Gastroesophageal sphincter (tissue), 4 donors: ENCODE measurements at regions not wholly inside any gene's neighbourhood (a gene's known extent, or its start where the extent isn't known, plus 50 kb on each side); places are given as distances from the start of the nearest gene placed in this dataset.

ENCODE experiments used
- ATAC-seq: fragments of 150-250 bp; one replicate; pipeline ENCODE4 v1.9.1; 2016; ENCODE audit warnings: mild to moderate bottlenecking, moderate library complexity
- H3K27ac ChIP-seq, 4 donors: fragments of 200-600 bp; sonication (generic) in 3 of 4; 1 replicate in 3 of 4; 2 replicates in 1 of 4; pipeline ENCODE4 v1.5.1; 2016 to 2019
- H3K27me3 ChIP-seq: fragments of 200-600 bp; sonication (generic); one replicate; pipeline ENCODE4 v1.5.1; 2019
- H3K36me3 ChIP-seq, 2 donors: fragments of 200-600 bp; sonication (generic); one replicate each; pipeline ENCODE4 v1.5.1; 2019; ENCODE audit warnings: control low read depth in 1 of 2
- H3K4me1 ChIP-seq, 3 donors: fragments of 200-600 bp; sonication (generic); 1 replicate in 2 of 3; 2 replicates in 1 of 3; pipeline ENCODE4 v1.5.1; 2016 to 2019; ENCODE audit warnings: control low read depth in 2 of 3
- H3K4me3 ChIP-seq, 2 donors: fragments of 200-600 bp; sonication (generic); one replicate each; pipeline ENCODE4 v1.5.1; 2019; ENCODE audit warnings: mild to moderate bottlenecking in 1 of 2, moderate library complexity in 1 of 2
- H3K9me3 ChIP-seq, 3 donors: fragments of 200-600 bp; sonication (generic); one replicate each; pipeline ENCODE4 v1.5.1; 2017 to 2019; ENCODE audit warnings: control low read depth in 2 of 3
- CTCF ChIP-seq, 4 experiments: fragments of 200-600 bp in 2 of 4; fragments of 450-650 bp in 2 of 4; sonication (generic) in 1 of 4; IDR thresholded peaks; one replicate each; pipeline ENCODE4 v1.5.1; 2017 to 2019; ENCODE audit warnings: antibody characterized with exemption in 4 of 4, mild to moderate bottlenecking in 2 of 4, moderate library complexity in 2 of 4
- EP300 ChIP-seq: sonication (generic); formaldehyde crosslinking; IDR thresholded peaks from one replicate; pipeline ENCODE4 v1.6.1; 2017; ENCODE audit warnings: antibody characterized with exemption, mild to moderate bottlenecking
- POLR2A ChIP-seq, 2 donors: fragments of 450-650 bp; IDR thresholded peaks; one replicate each; pipeline ENCODE4 v1.6.1; 2017; ENCODE audit warnings: antibody characterized with exemption in 2 of 2, mild to moderate bottlenecking in 2 of 2, moderate library complexity in 1 of 2
- POLR2AphosphoS5 ChIP-seq: sonication (generic); formaldehyde crosslinking; IDR thresholded peaks from one replicate; pipeline ENCODE4 v1.6.1; 2017; ENCODE audit warnings: antibody characterized with exemption
- WGBS, 2 donors: methylation state at CpG; one replicate each; pipeline ENCODE4 v1.1.5; 2018; ENCODE audit warnings: low coverage in 1 of 2; 5-methylcytosine and 5-hydroxymethylcytosine counted together

- no peak overlapping the region for H3K4me3 ChIP-seq
- WGBS, 2 donors: 67 to 75% methylated on average over 2 to 9 of the region's 9 CpGs
- no peaks in the 10 kb centered on the region for H3K36me3 ChIP-seq
- no peak for ATAC-seq
- no peaks in the 10 kb centered on the region for H3K4me1 ChIP-seq
- TF ChIP-seq POLR2A (IDR thresholded peaks at IDR 0.05) (no peak), CTCF (IDR thresholded peaks at IDR 0.05) (no peak), POLR2AphosphoS5 (no peak), EP300 (no peak)
- H3K27me3 ChIP-seq: no peaks in the 10 kb centered on the region
- no peaks in the 10 kb centered on the region for H3K9me3 ChIP-seq
- H3K27ac ChIP-seq: no peak overlapping the region
These were observed 691.1 kb downstream of the UQCRFS1 start for GRCh38 chr19:28521614-28522544.

GRCh38 chr19:28520998-28521568, 691.9 kb downstream of the UQCRFS1 start:
- TF ChIP-seq POLR2A (IDR thresholded peaks at IDR 0.05): no peak
- TF ChIP-seq CTCF (IDR thresholded peaks at IDR 0.05): no peak
- no peak for TF ChIP-seq POLR2AphosphoS5
- no peak for TF ChIP-seq EP300
- ATAC-seq: no peak
- no peak overlapping the region for H3K27ac ChIP-seq

GRCh38 chr19:28519952-28520861, 692.7 kb downstream of the UQCRFS1 start:
- no peak overlapping the region for H3K4me3 ChIP-seq
- H3K4me1 ChIP-seq: no peaks in the 10 kb centered on the region
- H3K9me3 ChIP-seq: no peaks in the 10 kb centered on the region
- H3K27ac ChIP-seq: no peak overlapping the region
- H3K36me3 ChIP-seq: no peaks in the 10 kb centered on the region
- TF ChIP-seq EP300: no peak
- TF ChIP-seq POLR2AphosphoS5: no peak
- no peak for TF ChIP-seq CTCF (IDR thresholded peaks at IDR 0.05)
- no peak for TF ChIP-seq POLR2A (IDR thresholded peaks at IDR 0.05)
- WGBS, 2 donors: 83 to 84% methylated on average over 10 to 14 of the region's 15 CpGs
- no peak for ATAC-seq
- no peaks in the 10 kb centered on the region for H3K27me3 ChIP-seq

More at GRCh38 chr19:28520998-28521568, 691.9 kb downstream of the UQCRFS1 start:
- no peaks in the 10 kb centered on the region for H3K4me1 ChIP-seq
- H3K27me3 ChIP-seq: no peaks in the 10 kb centered on the region
- H3K9me3 ChIP-seq: no peaks in the 10 kb centered on the region
- H3K4me3 ChIP-seq: no peak overlapping the region
- H3K36me3 ChIP-seq: no peaks in the 10 kb centered on the region

- TF ChIP-seq POLR2AphosphoS5 (no peak), EP300 (no peak), CTCF (IDR thresholded peaks at IDR 0.05) (no peak), POLR2A (IDR thresholded peaks at IDR 0.05) (no peak)
- 62 to 100% methylated on average over 2 to 7 of the region's 8 CpGs for WGBS, 2 donors
- H3K36me3 ChIP-seq: no peaks in the 10 kb centered on the region
- no peaks in the 10 kb centered on the region for H3K27me3 ChIP-seq
- no peak for ATAC-seq
- no peaks in the 10 kb centered on the region for H3K9me3 ChIP-seq
- H3K27ac ChIP-seq: no peak overlapping the region
- H3K4me3 ChIP-seq: no peak overlapping the region
- no peaks in the 10 kb centered on the region for H3K4me1 ChIP-seq
These were observed 693.7 kb downstream of the UQCRFS1 start for GRCh38 chr19:28519218-28519779.
